Nephron (organoid): ENCODE measurements at regions not wholly inside any gene's neighbourhood (a gene's known extent, or its start where the extent isn't known, plus 50 kb on each side); places are given as distances from the start of the nearest gene placed in this dataset.

Experiments used
- H3K27ac Mint-ChIP-seq, 3 experiments: 2 replicates each; pipeline ENCODE4 v1.8.0; 2020; ENCODE audit warnings: mixed read lengths in 3 of 3, mild to moderate bottlenecking in 2 of 3, moderate library complexity in 1 of 3
- H3K27me3 Mint-ChIP-seq: 2 replicates; pipeline ENCODE4 v1.8.0; 2021; ENCODE audit warnings: low read depth, mild to moderate bottlenecking, moderate library complexity, mixed read lengths
- H3K36me3 Mint-ChIP-seq: 2 replicates; pipeline ENCODE4 v1.8.0; 2020; ENCODE audit warnings: low read depth, mixed read lengths
- H3K4me1 Mint-ChIP-seq: 2 replicates; pipeline ENCODE4 v1.8.0; 2020; ENCODE audit warnings: mixed read lengths
- H3K4me3 Mint-ChIP-seq, 3 experiments: 2 replicates each; pipeline ENCODE4 v1.8.0; 2020; ENCODE audit warnings: mild to moderate bottlenecking in 3 of 3, mixed read lengths in 3 of 3, moderate library complexity in 2 of 3
- H3K9me3 Mint-ChIP-seq: 2 replicates; pipeline ENCODE4 v1.8.0; 2020; ENCODE audit warnings: mixed read lengths
- TF ChIP-seq, protein P1 (sequence below), 3 experiments: fragments of 200-600 bp; sonication (generic); IDR thresholded peaks; one replicate each; pipeline ENCODE4 v1.5.0; 2021; ENCODE audit warnings: antibody characterized with exemption in 3 of 3; ENCODE audit not compliant: unreplicated experiment in 3 of 3

DNA sequence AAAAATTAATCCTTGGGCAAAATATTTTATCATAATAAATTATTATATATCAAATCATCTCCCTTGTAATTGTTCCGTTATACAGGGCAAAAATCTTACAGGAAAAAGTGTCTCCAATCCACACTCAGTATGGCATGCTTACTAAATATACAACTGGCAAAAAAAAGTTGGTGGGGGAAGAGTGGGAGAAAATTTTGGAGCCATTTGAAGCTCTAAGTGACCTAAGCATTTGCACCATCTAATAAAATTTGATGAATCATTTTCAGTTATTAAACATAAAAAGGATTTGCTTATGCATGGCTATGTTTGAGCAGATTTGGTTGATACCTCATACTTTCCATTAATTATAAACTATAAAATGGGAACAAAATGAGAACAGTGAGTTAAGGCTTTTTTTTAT is 68.1 kb upstream of the FAM9C start:
- peaks cover 16% of the 10 kb centered on the region for H3K4me1 Mint-ChIP-seq
- no peaks in the 10 kb centered on the region for H3K27me3 Mint-ChIP-seq
- TF ChIP-seq, protein P1, sequence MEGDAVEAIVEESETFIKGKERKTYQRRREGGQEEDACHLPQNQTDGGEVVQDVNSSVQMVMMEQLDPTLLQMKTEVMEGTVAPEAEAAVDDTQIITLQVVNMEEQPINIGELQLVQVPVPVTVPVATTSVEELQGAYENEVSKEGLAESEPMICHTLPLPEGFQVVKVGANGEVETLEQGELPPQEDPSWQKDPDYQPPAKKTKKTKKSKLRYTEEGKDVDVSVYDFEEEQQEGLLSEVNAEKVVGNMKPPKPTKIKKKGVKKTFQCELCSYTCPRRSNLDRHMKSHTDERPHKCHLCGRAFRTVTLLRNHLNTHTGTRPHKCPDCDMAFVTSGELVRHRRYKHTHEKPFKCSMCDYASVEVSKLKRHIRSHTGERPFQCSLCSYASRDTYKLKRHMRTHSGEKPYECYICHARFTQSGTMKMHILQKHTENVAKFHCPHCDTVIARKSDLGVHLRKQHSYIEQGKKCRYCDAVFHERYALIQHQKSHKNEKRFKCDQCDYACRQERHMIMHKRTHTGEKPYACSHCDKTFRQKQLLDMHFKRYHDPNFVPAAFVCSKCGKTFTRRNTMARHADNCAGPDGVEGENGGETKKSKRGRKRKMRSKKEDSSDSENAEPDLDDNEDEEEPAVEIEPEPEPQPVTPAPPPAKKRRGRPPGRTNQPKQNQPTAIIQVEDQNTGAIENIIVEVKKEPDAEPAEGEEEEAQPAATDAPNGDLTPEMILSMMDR (IDR thresholded peaks at IDR 0.05; ENCODE audit: unreplicated experiment in 3 of 3), result no peak
- H3K27ac Mint-ChIP-seq, result no peak overlapping the region
- no peak overlapping the region for H3K4me3 Mint-ChIP-seq
- peaks cover 20% of the 10 kb centered on the region for H3K9me3 Mint-ChIP-seq
- H3K36me3 Mint-ChIP-seq, result peaks cover 5% of the 10 kb centered on the region

DNA sequence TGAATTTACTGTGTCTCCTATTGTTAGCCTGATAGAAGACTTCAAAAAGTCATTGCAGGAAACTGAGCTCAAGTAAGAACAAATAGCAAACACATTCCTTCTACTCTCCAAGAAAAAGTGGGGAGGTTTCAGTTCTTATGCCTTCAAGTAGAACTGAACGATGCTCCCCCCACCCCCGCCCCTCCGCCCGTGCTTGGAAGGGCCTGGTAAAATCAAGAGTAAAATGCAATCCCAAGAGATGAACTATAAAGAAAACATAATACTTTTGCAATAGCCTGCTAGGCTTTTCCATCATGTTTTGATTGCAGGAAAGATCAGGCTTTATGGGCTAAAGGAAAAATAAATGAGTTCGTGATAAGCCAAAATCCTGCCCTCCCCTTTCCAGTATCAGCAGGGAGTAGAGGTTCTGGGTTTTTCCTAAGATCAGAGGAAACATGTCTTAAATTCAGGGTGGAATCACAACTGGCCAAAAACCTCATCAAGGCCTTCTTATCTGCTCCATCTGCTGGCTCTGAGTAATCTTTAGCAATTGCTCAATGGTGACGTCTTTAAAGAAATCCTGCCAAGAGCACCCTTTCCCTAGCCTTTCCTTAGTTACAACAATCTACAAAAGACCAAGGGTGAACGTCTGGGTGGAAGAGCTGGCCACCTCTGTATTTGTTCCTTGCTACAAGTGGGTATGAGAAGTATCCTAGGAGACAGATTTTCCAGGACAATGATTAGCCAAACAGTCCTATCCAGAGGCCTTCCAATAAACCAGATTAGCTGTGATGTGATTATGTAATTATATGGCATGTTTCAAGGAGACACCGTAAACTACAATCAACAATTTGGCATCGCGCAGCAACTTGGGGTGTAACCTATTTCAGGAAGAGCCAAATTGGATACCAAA is 66.3 kb upstream of the FAM9C start:
- Mint-ChIP-seq H3K9me3 (peaks cover 8% of the 10 kb centered on the region), H3K4me1 (peaks cover 20% of the 10 kb centered on the region), H3K27me3 (no peaks in the 10 kb centered on the region), H3K27ac (peak overlapping the region; percentile 80 to 95 (median 88)), H3K4me3 (no peak overlapping the region), H3K36me3 (no peaks in the 10 kb centered on the region)
- TF ChIP-seq, protein P1 (IDR thresholded peaks at IDR 0.05; ENCODE audit: unreplicated experiment in 3 of 3), result no peak

DNA sequence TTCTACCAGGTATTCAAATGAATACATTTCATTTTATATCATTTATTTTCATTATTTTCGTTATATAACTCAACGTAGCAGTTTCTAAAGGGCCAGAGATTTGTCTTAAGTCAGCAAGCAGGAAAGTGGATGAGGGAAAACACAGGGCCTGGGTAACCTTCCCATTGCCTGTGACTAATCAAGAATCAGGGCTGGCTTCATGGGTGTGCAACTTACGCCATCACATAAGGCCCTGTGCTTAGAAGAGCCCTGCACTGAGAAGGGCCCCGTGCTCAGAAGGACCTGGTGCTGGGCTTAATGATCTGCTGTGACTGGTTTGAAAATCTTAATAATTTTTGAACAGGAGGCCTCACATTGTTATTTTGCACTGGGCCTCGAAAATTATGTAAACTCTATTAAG is 65.4 kb upstream of the FAM9C start:
- TF ChIP-seq, protein P1 (IDR thresholded peaks at IDR 0.05; ENCODE audit: unreplicated experiment in 3 of 3), result no peak
- H3K36me3 Mint-ChIP-seq, result no peaks in the 10 kb centered on the region
- peaks cover 18% of the 10 kb centered on the region for H3K4me1 Mint-ChIP-seq
- peak overlapping the region; percentile 80 to 95 (median 88) for H3K27ac Mint-ChIP-seq
- H3K4me3 Mint-ChIP-seq, result no peak overlapping the region
- no peaks in the 10 kb centered on the region for H3K27me3 Mint-ChIP-seq
- peaks cover 6% of the 10 kb centered on the region for H3K9me3 Mint-ChIP-seq

DNA sequence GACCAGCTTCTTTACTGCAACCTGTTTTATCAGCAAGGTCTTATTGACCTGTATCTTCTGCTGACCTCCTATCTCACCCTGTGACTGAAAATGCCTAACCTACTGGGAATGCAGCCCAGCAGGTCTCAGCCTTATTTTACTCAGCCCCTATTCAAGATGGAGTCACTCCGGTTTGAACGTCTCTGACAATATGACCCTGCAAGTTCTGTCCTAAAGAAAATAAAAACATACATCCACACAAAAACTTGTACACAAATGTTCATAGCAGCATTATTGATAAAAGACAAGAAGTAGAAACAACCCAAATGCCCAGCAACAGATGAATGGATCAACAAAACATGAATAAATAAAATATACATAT is 59.5 kb upstream of the FAM9C start:
- Mint-ChIP-seq H3K36me3 (no peaks in the 10 kb centered on the region), H3K27ac (no peak overlapping the region), H3K27me3 (no peaks in the 10 kb centered on the region), H3K4me1 (peaks cover 38% of the 10 kb centered on the region), H3K9me3 (peaks cover 4% of the 10 kb centered on the region), H3K4me3 (no peak overlapping the region)
- TF ChIP-seq, protein P1 (IDR thresholded peaks at IDR 0.05; ENCODE audit: unreplicated experiment in 3 of 3), result no peak

DNA sequence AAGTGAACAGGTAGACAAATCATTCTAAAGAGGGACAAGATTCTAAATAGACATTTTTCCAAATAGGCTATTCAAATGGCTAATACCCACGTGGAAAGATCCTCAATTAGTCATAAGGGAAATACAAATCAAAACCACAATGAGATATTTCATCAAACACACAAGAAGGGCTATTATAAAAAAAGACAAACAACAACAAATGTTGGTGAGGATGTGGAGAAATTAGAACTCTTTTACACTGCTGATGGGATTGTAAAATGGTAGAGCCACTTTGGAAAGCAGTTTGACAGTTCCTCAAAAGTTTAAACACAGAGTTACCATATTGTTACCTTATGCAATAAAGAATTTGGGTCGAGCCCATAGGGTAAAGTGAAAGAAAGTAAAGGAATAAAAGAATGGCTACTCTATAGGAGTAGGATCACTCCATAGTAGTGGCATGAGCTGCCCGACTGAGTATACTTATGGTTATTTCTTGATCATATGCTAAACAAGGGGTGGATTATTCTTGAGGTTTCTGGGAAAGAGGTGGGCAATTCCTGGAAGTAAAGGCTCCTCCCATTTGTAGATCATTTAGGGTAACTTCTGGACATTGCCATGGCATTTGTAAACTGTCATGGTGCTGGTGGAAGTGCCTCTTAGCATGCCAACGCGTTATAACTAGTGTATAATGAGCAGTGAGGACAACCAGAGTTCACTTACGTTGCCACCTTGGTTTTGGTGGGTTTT is 58.9 kb upstream of the FAM9C start:
- Mint-ChIP-seq H3K27ac (peak overlapping the region in 2 of 3 experiments; percentile 49), H3K9me3 (peaks cover 4% of the 10 kb centered on the region), H3K4me1 (peaks cover 38% of the 10 kb centered on the region), H3K4me3 (no peak overlapping the region), H3K36me3 (no peaks in the 10 kb centered on the region), H3K27me3 (no peaks in the 10 kb centered on the region)
- TF ChIP-seq, protein P1 (IDR thresholded peaks at IDR 0.05; ENCODE audit: unreplicated experiment in 3 of 3), result no peak
